ENCODE measurements at regions not wholly inside any gene's neighbourhood (a gene's known extent, or its start where the extent isn't known, plus 50 kb on each side); places are given as distances from the start of the nearest gene placed in this dataset.

- DNase-seq: no peak
Measured at GRCh38 chr5:124414973-124415372, 331.5 kb downstream of the ZNF608 start.

GRCh38 chr5:124410539-124411488 is 335.6 kb downstream of the ZNF608 start:
- DNase-seq: no peak

- DNase-seq: peak; percentile 53
Measured at GRCh38 chr5:124408738-124409453, 337.5 kb downstream of the ZNF608 start.

GRCh38 chr5:124404796-124405195 is 341.6 kb downstream of the ZNF608 start:
- DNase-seq: no peak

- DNase-seq: no peak
Measured at GRCh38 chr5:124403281-124403680, 343.2 kb downstream of the ZNF608 start.

- DNase-seq: peak; percentile 34
Measured at GRCh38 chr5:124402144-124402581, 344.3 kb downstream of the ZNF608 start.

- DNase-seq: no peak
Measured at GRCh38 chr5:124401476-124402143, 344.8 kb downstream of the ZNF608 start.

- peak; percentile 17 for DNase-seq
Measured at GRCh38 chr5:124399426-124399961, 346.9 kb downstream of the ZNF608 start.

- peak; percentile 76 for DNase-seq
Measured at GRCh38 chr5:124398460-124398859, 348.0 kb downstream of the ZNF608 start.

- DNase-seq: no peak
Measured at GRCh38 chr5:124397317-124397716, 349.1 kb downstream of the ZNF608 start.

- DNase-seq: no peak
Measured at GRCh38 chr5:124395926-124396325, 350.5 kb downstream of the ZNF608 start.

GRCh38 chr5:124395287-124395686 is 351.2 kb downstream of the ZNF608 start:
- DNase-seq: no peak

GRCh38 chr5:124394700-124395245 is 351.7 kb downstream of the ZNF608 start:
- no peak for DNase-seq

- DNase-seq: no peak
Measured at GRCh38 chr5:124393584-124394379, 352.7 kb downstream of the ZNF608 start.

- no peak for DNase-seq
Measured at GRCh38 chr5:124383693-124384092, 362.7 kb downstream of the ZNF608 start.

- no peak for DNase-seq
Measured at GRCh38 chr5:124377386-124377785, 369.1 kb downstream of the ZNF608 start.

- DNase-seq: peak; percentile 60
Measured at GRCh38 chr5:124373883-124374282, 372.6 kb downstream of the ZNF608 start.

GRCh38 chr5:124372457-124372856 is 374.0 kb downstream of the ZNF608 start:
- peak; percentile 3 for DNase-seq

GRCh38 chr5:124371111-124371706 is 375.2 kb downstream of the ZNF608 start:
- DNase-seq: peak; percentile 28

GRCh38 chr5:124370601-124371000 is 375.8 kb downstream of the ZNF608 start:
- DNase-seq: no peak

- no peak for DNase-seq
Measured at GRCh38 chr5:124365361-124365801, 381.1 kb downstream of the ZNF608 start.
